SKM-1 treated with dmso at 0.1 percent for 144 hours (cell line): ENCODE measurements at regions not wholly inside any gene's neighbourhood (a gene's known extent, or its start where the extent isn't known, plus 50 kb on each side); places are given as distances from the start of the nearest gene placed in this dataset.

Experiments used
- DNase-seq: peaks from one replicate; lab custom pipeline; 2025; ENCODE audit not compliant: unreplicated experiment; lab: John Stamatoyannopoulos, UW

DNA sequence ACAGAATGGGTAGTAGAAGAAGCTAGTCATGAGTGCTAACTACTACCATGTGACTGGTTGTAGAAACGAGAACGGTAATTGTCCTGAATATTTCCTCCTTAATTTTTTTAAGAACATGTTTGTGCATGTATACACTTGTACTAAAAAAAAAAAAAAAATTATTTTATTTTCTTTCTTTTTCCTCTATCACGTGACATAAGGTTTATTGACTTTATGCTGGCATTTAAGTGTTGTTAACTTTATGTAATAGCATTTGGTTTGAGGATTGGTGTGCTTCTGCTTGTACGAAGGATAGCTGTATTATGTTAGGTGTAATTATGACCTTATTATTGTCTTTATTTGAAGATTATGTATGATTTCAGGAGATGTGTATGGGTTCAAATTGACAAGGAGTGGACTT lies 349.1 kb upstream of the PTPRD start:
- DNase-seq, result no peak

DNA sequence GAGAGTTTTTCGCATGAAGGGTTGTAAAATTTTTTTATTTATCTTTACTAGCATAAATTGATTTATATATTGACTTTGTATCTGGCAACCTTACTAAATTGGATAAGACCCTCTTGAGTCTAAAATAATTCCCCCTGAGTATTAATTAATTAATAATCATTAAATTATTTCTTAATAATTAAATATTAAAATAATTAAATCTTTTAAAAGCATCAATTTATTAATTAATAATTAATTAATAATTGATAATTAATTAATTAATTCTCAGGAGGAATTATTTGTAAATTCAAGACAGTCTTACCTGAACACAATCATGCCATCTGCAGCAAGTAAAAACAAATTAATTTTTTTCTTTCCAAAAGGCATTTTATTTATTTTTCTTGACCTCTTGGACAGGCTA lies 370.4 kb upstream of the PTPRD start:
- DNase-seq, result no peak

DNA sequence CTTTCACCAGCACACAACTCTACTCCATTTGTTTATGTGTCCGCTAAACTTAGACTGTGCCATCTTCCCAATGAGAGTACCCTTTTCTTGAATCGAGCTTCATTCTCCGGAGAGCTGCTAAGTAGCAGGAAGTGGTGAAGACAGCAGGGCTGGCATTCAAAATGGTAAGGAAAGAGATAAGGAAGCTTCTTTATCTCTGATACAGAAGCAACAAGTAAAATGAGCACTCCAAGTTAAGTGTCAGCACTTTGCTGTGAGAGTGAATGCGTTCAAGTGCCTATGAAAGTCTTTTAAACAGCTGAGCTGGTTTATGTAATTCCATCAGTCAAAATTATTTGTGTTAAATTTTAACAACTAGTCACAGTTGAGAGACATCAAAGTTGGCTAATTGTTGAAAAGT lies 386.8 kb upstream of the PTPRD start:
- DNase-seq, result no peak

DNA sequence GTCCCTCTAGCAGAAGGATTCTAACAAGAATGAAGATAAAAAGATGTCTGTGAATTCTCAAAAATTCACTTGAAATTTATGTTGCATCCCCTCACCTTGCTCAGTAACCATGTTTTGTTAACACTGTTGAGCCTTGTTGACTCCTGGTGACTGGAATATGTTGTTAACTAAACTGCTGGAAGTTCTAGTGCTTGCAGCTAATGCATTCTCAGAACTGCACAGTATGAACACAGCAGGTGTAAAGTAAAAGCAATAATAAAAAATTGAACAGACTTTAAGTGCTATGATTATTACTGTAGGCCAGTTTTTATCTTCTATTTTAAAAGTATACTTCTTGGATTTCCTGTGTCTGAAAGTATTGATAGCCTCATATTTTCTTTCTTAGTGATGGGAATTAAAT lies 388.7 kb upstream of the PTPRD start:
- DNase-seq, result no peak

DNA sequence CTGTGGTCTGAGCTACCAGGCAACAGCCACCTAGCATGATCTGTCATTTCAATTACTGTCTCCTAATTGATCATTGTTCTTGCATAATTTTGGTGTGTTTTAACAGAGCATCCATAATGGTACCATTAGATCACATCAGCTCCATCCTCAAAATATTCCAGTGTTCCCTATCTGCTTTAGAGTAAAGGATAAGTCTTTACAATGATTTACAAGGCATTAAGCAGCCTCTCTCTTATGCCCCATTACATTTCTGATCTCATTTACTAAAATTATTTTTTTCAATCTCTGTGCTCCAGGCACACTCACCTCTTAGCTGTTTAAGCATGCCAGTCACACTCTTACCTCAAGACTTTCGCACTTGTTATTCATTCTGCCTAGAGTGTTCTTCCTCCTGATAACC lies 389.9 kb upstream of the PTPRD start:
- DNase-seq, result no peak

DNA sequence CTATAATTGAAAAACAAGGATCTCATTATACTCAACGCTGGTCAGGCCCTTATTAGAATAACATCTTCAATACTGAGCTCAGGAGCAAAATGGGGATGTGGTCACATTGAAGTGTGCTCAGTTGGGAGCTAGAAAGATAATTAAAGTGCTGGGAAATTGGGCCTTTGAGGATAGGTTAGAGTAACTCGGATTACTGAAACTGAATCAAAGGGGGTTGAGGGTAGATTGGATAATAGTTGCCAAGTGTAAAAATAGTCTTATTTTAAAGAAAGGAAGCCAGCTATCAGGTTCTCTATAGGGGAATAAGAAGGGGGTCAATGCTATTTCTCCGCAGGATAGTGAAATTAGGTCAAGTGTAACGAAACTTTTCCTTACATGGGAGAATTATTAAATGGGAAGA lies 391.0 kb upstream of the PTPRD start:
- DNase-seq, result no peak

DNA sequence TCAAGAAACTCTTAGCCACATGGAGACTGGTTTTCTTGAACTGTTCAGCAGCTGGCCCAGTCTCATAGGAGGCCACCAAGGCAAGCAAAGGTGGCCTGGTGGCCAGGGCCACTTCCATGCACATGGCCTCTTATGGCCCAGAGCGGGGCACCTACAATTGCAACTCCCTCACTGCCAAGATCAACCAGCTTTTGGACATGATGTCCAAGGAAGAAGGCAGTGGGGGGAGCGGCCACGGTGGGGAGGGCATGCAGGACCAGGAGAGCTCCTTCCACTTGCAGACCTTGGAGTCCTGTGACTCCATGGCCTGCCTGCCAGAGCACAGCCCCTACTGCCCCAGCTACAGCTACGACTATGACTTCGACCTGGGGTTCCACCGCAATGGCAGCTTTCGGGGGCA lies 398.9 kb upstream of the PTPRD start:
- DNase-seq, result no peak

DNA sequence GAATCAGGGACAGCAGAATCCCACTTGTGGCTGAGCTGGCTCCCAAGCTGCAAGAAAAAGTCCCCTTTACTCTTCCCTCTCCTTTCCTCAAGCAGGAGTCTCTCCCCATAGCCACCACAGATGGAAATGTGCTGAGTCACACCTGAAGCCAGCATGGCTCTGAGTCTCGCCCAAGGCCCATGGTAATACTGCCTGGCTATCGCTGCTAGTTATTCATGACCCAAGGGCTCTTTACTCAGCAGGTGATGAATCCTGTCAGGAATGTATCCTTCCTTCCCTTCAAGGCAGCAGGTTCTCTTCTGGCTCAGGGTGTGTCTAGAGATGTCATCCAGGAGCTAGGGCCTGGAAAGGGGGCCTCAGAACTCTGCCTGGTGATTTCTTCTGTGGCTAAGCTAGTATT lies 403.3 kb upstream of the PTPRD start:
- no peak for DNase-seq

DNA sequence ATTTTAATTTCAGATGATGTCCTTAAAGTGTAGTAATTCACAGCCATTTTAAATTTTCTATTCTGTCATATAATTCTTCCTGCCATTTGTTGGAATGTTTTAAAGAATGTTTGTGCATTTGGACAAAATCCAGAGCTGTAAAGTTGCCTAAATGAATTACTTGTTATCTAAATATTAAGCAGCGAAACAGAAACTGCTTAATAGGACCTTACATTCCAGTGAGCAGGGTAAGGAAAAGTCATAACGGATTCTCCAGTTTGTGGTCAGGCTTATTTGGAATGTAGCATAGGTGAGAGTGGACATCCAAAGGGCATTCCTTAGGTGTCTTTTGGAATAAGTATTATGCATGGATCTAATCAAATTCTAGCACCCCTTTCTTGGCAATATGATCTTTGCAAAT lies 410.4 kb upstream of the PTPRD start:
- no peak for DNase-seq

DNA sequence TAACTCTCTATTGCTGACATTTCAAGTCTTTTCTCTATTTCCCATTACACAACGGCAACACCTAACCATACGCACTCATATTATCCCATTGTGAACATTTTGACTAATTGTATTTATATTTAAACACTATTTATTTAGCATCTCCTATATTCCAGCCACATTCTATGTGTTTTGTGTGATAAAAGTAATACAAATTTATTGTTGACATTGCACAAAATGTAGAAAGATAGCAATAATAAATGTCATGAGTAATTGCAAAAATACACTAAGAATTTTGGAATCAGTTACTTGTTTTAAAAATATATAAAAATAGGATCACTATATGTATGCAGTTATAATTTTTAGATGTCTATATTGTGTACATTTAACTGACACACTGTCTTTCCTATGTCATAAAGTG lies 413.0 kb upstream of the PTPRD start:
- DNase-seq, result no peak

DNA sequence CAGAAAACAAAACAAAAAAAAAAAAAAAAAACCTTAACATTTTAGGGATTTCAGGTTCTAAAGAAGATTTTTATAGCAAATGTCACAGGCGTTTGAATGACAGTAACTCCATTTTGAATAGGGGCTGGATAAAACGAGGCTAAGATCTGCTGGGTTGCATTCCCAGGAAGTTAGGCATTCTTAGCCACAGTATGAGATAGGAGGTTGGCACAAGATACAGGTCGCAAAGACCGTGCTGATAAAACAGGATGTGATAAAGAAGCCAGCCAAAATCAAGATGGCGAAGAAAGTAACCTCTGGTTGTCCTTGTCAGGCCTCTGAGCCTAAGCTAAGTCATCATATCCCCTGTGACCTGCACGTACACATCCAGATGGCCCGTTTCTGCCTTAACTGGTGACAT lies 425.6 kb upstream of the PTPRD start:
- no peak for DNase-seq

DNA sequence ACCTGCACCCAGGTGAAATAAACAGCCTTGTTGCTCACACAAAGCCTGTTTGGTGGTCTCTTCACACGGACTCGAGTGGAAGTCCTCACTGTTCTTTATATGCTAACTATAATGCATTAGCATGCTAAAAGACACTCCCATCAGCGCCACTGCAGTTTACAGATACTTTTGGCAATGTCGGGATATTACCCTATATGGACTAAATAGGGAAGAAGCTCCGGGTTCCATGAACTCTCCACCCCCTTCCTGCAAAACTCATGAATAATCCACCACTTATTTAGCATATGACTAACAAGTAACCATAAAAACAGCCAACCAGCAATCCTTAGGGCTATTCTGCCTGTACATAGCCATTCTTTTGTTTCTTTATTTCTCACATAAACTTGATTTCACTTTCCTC lies 426.2 kb upstream of the PTPRD start:
- DNase-seq, result no peak

DNA sequence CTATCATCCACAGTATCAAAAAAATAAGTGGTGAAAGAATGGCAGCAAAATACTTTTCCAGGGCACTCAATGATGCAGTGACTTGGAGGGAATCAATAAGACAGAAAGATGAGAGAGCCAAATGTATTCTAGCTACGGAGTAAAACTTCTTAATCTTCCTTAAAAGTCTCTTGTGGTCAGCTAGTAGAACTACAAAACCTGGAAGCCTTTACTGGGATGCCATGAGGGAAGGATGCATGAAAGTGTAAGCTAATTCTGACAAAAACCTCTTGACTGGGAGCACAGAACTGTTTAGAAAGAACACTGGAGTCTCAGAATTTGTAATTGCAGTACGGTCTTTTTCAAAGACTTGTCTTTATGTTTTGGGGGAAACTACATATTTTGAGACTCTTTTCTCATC lies 432.8 kb upstream of the PTPRD start:
- DNase-seq, result no peak

DNA sequence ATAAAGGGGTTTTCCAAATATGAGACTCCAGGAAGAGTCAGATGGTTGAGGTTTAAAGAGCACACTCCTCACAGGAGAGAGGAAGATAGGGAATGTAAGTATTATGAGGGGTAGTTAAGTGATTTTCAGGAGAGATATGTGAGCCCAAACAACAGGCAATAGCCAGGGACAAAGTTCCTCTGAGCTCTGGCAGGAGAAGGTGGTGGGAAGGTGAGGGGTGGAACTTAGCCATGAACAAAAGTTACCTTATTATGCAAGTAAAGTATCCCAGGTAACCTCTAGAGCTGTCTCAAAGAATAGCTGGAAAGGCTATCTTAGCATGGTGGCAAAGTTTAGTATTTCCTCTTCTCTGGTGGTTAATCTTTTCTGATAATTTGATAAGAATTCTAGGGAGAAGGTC lies 450.5 kb upstream of the PTPRD start:
- DNase-seq, result no peak

DNA sequence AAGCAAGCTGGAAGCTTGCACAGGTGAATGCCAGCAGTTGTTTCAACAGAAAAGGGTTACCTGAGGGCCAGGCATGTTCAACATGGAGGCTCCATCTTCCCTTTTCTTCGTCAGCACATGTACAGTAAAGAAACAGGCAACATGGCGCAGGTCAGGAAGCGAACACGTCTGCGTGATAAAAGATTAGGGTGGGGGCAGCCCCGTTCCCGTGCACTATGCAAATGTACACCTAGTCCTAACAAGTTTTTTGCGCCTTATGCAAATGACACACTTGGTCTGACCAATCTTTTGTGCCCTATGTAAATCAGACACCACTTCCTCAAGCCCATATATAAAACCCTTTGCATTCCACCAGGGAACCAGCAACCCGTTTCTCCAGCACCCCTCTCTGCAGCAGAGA lies 452.1 kb upstream of the PTPRD start:
- DNase-seq, result no peak

DNA sequence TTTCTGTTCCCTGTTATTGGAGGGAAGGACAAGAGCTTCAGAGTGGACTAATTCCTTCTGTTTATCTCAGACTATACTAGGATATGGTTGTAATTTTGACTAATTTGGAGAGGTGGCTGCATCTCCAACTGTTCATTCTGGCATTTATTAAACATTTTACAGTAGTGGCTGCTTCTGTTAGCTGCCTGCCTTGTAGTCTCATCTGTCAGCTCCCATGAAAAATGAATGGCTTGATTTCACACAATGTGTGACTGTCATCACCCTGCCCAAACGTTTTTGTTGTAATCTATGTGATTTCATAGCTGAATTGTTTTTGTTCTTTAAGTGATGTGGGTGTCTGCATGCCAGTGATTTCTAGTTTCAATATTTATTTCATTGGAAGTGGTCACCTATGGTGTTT lies 459.4 kb upstream of the PTPRD start:
- no peak for DNase-seq

DNA sequence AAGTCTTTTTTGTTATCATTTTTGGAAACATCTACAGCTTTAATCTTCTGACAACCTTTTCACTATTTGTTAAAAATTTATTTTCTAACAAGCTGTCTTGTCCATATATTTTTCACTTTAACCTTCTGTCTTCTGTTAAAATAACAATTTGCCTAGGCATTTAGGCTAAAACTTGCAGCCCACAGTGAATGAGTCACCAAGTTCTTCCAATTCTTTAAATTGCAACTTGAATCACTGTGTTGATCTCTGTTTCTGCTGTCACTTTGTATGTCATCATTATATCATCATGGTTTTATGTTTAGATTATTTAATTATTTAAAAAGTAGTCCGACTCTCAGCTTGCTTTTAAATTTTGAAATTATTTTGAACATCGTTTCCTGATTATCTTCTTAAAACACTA lies 473.8 kb upstream of the PTPRD start:
- DNase-seq, result no peak

DNA sequence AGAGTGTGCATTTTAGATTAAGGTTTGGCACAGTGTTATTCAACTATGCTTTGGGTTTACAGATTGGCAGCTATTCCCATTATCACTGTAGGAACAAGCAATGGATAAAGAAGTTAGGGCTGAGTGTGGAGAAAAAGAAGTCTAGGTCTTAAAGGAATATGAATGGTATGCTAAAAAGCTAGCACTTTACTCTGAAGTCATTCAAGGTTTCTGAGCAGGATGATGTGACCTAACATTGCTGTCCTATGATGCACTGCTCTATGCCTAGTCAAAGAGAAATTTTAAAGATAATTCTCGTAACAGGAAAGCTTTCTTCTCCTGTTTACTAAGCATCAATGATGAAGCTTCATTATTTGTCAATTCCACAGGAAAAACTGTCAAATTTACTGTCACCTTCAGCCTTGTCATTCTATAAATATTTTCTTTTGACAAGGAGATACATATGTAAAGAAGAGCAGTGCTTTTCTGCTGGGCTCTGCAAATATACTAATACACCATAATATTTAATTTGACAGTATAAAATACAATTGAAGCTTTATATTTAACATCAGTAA lies 476.1 kb upstream of the PTPRD start:
- DNase-seq, result no peak

DNA sequence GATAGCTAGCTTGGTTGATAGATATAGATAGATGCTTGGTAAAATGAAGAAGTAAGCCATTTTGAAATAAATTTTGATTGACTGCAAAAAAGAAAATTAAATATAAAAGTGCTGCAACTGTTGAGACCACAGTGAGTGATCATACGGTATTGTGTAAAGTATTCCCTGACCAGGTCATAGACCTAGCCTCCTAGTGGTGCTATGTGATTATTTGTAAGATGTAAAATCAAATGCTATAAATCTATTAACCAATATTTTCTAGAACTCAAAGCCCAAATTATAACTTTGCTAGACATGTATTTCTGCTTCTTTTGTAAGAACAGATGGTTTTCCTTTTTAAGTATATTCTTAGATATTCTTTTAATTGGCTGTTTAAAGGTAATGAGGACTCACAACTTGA lies 480.2 kb upstream of the PTPRD start:
- DNase-seq, result no peak

DNA sequence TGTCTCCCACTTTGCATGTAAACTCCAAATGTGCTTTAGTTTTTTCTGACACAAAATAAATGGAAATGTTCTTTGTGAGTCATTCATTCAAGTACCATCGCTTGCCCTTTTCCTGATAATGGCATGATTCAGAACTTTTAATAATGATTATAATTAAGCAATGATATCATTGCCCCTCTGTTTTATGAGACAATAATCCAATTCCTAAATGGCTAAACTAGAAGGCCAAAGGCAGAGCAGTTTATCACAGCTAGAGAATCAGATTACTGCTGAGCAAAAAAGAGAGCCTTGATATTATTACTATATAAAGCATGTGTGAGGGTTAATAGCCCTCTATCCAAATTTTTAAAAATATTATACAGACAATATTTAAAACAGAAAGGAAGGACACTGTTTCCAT lies 484.2 kb upstream of the PTPRD start:
- no peak for DNase-seq

DNA sequence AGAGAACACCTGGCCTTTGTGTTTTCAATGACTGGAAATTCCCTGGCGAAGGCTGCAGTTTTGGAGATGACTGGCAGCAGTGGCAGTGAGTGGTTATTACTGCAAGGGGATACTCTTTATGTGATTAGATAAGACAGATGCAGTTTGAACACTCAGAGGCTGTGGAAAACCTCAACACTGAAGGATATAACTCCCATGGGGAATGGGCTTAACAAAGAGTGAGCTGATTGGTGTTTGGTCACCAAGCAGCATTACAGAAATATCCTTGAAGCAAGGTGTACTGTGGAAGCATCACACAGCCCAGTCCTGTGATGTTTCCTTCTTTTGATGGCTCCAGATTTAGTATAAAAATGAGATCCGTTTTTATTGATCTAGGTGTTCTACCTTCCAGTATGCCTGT lies 490.7 kb upstream of the PTPRD start:
- no peak for DNase-seq

DNA sequence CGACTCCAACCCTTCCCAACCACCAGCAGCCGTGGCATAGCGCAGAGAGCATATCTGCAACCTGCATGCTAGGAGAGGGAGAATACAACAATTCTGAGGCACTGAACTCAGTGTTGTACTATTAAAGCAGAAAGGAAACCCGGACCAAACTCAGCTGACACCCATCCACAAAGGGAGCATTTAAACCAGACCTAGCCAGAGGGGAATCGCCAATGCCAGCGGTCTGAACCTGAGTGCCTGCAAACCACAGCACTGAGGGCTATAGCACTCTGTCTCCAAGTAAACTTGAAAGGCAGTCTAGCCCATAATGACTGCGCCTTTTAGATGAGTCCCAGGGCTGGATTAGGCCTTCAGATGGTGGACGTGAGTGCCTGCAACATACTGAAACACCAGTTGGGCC lies 494.4 kb upstream of the PTPRD start:
- no peak for DNase-seq

DNA sequence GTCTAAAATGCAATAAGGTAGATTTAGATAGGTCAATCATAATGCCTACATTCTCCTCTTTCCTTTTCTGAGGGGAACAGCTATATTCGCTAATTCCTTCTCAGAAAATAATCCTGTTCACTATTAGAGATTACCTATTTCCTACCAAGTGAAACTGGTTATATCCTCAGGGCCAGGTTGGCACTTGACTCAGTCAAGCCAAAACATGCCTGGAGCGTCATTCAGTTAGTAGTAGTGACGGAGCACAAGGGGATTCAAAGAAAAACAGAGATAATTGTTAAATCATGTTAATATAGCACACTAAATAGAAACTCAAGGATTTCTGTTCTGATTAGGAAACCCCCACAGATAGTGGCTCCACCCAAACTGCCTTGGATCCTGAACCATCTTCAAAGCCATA lies 515.4 kb upstream of the PTPRD start:
- no peak for DNase-seq

DNA sequence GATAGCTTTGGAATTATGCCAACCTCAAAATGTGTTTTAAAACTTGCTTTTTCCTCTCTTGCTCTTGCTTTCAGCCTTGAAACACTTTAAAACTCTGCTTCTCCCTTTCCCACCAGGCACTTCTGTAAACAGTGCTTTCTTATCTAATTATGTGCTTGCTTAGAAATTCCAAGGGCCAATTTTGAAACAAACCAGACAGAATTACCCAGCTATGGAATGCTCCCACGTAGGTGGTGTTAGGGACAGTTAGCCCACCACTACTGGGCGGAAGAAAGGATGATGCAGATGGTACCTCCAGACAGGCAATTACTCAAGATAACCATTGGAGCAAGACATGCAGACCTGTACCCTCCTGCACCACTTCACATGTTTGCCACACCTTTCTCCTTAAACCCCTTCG lies 523.0 kb upstream of the PTPRD start:
- DNase-seq, result no peak
